ENCODE measurements at regions not wholly inside any gene's neighbourhood (a gene's known extent, or its start where the extent isn't known, plus 50 kb on each side); places are given as distances from the start of the nearest gene placed in this dataset.

- Histone ChIP-seq H4K20me1 (ENCODE audit: insufficient read depth, low read length) (no peaks in the 10 kb centered on the region), H3K4me2 (ENCODE audit: low read length) (no peak overlapping the region), H3K79me2 (ENCODE audit: insufficient read depth, low read depth, low read length) (no peaks in the 10 kb centered on the region), H3K9me3 (ENCODE audit: low read length) (no peaks in the 10 kb centered on the region), H3K27ac (ENCODE audit: low read depth, low read length, poor library complexity, severe bottlenecking) (no peak overlapping the region), H3K4me1 (ENCODE audit: insufficient read depth, low read length, poor library complexity, severe bottlenecking) (no peaks in the 10 kb centered on the region), H2AFZ (ENCODE audit: low read length) (no peak overlapping the region), H3K36me3 (ENCODE audit: insufficient read depth, low read length) (no peaks in the 10 kb centered on the region), H3K9me2 (ENCODE audit: insufficient read depth, low read length) (no peaks in the 10 kb centered on the region), H3K4me3 (ENCODE audit: low read depth, low read length, poor library complexity, severe bottlenecking) (no peak overlapping the region)
- no peak for DNase-seq (ENCODE audit: low spot score)
- TF ChIP-seq EZH2phosphoT487 (IDR thresholded peaks at IDR 0.05; ENCODE audit: borderline replicate concordance, low read depth, low read length) (no peak), CTCF (conservative IDR thresholded peaks at IDR 0.05; ENCODE audit: low read length) (no peak)
- CTCF ChIA-PET (ENCODE audit: unreplicated experiment): no interaction called here
- POLR2A ChIA-PET: no interaction called here
- intact Hi-C loops (cut with micrococcal nuclease; ENCODE audit: unreplicated experiment): no loop called here
- BruUV-seq (replicated peaks): no TSS peak
Measured at GRCh38 chr4:62740296-62740695, 1540.2 kb downstream of the ADGRL3 start.

- CTCF ChIA-PET (ENCODE audit: unreplicated experiment): no interaction called here
- Histone ChIP-seq H4K20me1 (ENCODE audit: insufficient read depth, low read length) (no peaks in the 10 kb centered on the region), H3K4me3 (ENCODE audit: low read depth, low read length, poor library complexity, severe bottlenecking) (no peak overlapping the region), H3K36me3 (ENCODE audit: insufficient read depth, low read length) (no peaks in the 10 kb centered on the region), H3K9me2 (ENCODE audit: insufficient read depth, low read length) (no peaks in the 10 kb centered on the region), H3K4me1 (ENCODE audit: insufficient read depth, low read length, poor library complexity, severe bottlenecking) (no peaks in the 10 kb centered on the region), H3K79me2 (ENCODE audit: insufficient read depth, low read depth, low read length) (no peaks in the 10 kb centered on the region), H3K9me3 (ENCODE audit: low read length) (peaks cover 4% of the 10 kb centered on the region; the same call in 1 of the 2 replicates), H3K27ac (ENCODE audit: low read depth, low read length, poor library complexity, severe bottlenecking) (no peak overlapping the region), H2AFZ (ENCODE audit: low read length) (no peak overlapping the region), H3K4me2 (ENCODE audit: low read length) (no peak overlapping the region)
- no peak for DNase-seq (ENCODE audit: low spot score)
- TF ChIP-seq CTCF (conservative IDR thresholded peaks at IDR 0.05; ENCODE audit: low read length): no peak
- TF ChIP-seq EZH2phosphoT487 (IDR thresholded peaks at IDR 0.05; ENCODE audit: borderline replicate concordance, low read depth, low read length): no peak
- BruUV-seq (replicated peaks): no TSS peak
- intact Hi-C loops (cut with micrococcal nuclease; ENCODE audit: unreplicated experiment): no loop called here
- POLR2A ChIA-PET: no interaction called here
Measured at GRCh38 chr4:62717154-62717553, 1517.0 kb downstream of the ADGRL3 start.

- Histone ChIP-seq H3K4me1 (ENCODE audit: insufficient read depth, low read length, poor library complexity, severe bottlenecking) (no peaks in the 10 kb centered on the region), H3K36me3 (ENCODE audit: insufficient read depth, low read length) (no peaks in the 10 kb centered on the region), H3K79me2 (ENCODE audit: insufficient read depth, low read depth, low read length) (no peaks in the 10 kb centered on the region), H3K27ac (ENCODE audit: low read depth, low read length, poor library complexity, severe bottlenecking) (no peak overlapping the region), H3K4me3 (ENCODE audit: low read depth, low read length, poor library complexity, severe bottlenecking) (no peak overlapping the region), H3K4me2 (ENCODE audit: low read length) (no peak overlapping the region), H3K9me3 (ENCODE audit: low read length) (no peaks in the 10 kb centered on the region), H2AFZ (ENCODE audit: low read length) (no peak overlapping the region), H4K20me1 (ENCODE audit: insufficient read depth, low read length) (no peaks in the 10 kb centered on the region), H3K9me2 (ENCODE audit: insufficient read depth, low read length) (no peaks in the 10 kb centered on the region)
- no peak for TF ChIP-seq CTCF (conservative IDR thresholded peaks at IDR 0.05; ENCODE audit: low read length)
- TF ChIP-seq EZH2phosphoT487 (IDR thresholded peaks at IDR 0.05; ENCODE audit: borderline replicate concordance, low read depth, low read length): no peak
- ChIA-PET CTCF (ENCODE audit: unreplicated experiment) (no interaction called here), POLR2A (interaction anchor here (0.8 kb wide), 1 partner anchor 207 kb away, joined by 3 read pairs; no protein-coding TSS in a partner anchor)
- no peak for DNase-seq (ENCODE audit: low spot score)
- no TSS peak for BruUV-seq (replicated peaks)
- intact Hi-C loops (cut with micrococcal nuclease; ENCODE audit: unreplicated experiment): no loop called here
Measured at GRCh38 chr4:62711575-62711974, 1511.4 kb downstream of the ADGRL3 start.

Data from OCI-LY7 (cell line).